ENCODE measurements at regions not wholly inside any gene's neighbourhood (a gene's known extent, or its start where the extent isn't known, plus 50 kb on each side); places are given as distances from the start of the nearest gene placed in this dataset.
"Not testable (repeated sequence)": the region's sequence is repeated elsewhere in the genome, so short reads cannot be mapped to it uniquely, and the experiment has no call there.

DNA sequence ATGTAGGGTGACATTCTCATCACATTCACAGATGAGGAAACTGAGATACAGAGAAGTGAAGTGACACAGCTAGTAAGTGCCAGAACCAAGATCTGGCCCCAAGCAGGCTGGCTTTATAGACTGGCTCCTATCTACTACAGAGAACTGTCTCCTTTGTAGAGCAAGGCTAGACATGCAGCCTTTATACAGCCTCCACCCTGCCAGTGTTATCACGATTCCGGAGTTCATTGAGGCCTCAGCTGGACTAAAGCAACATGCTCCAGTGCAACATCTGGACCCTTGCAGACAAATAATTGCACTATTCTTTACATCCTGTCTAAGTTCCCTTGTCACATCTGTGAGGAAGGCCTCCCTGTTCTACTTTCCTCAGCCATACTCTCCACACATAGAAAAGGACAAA is 58.0 kb upstream of the XIAP start:
- Histone ChIP-seq H2BK120ac (ENCODE audit: low read depth, low read length) (no peak overlapping the region), H3K4me2 (ENCODE audit: insufficient read depth, low read length, poor library complexity, severe bottlenecking) (no peak overlapping the region), H3K18ac (ENCODE audit: low read length) (no peak overlapping the region), H2AFZ (ENCODE audit: low read length) (no peak overlapping the region), H3K4ac (ENCODE audit: low read length) (no peak overlapping the region), H3K36me3 (replicated peaks in 1 of 2; ENCODE audit: control insufficient read depth in 2 of 2, insufficient read depth in 2 of 2, low read length in 2 of 2) (no peaks in the 10 kb centered on the region), H3K4me3 (ENCODE audit: low read length in 2 of 2) (no peak overlapping the region), H4K8ac (ENCODE audit: low read depth, low read length) (no peak overlapping the region), H4K91ac (ENCODE audit: low read depth, low read length, poor library complexity) (no peak overlapping the region), H3K14ac (ENCODE audit: low read length) (no peak overlapping the region), H2BK12ac (ENCODE audit: low read length) (no peak overlapping the region), H3K27ac (replicated peaks; ENCODE audit: low read length) (no peak overlapping the region), H3K23ac (ENCODE audit: low read depth, low read length, poor library complexity) (no peak overlapping the region), H3K79me1 (ENCODE audit: low read depth, low read length) (no peaks in the 10 kb centered on the region), H3K27me3 (ENCODE audit: control insufficient read depth in 3 of 3, insufficient read depth in 3 of 3, low read depth in 1 of 3, low read length in 3 of 3) (no peaks in the 10 kb centered on the region), H2BK15ac (ENCODE audit: low read length) (no peak overlapping the region), H3K9ac (ENCODE audit: low read depth, low read length, poor library complexity) (no peak overlapping the region), H2AK5ac (ENCODE audit: low read depth, low read length) (no peak overlapping the region), H2BK5ac (ENCODE audit: low read length) (no peak overlapping the region), H3K4me1 (ENCODE audit: control insufficient read depth in 2 of 2, insufficient read depth in 1 of 2, low read depth in 1 of 2, low read length in 2 of 2) (peaks cover 0 to 3% of the 10 kb centered on the region in 2 donors), H3K9me3 (replicated peaks in 1 of 2; ENCODE audit: control insufficient read depth in 2 of 2, insufficient read depth in 1 of 2, low read depth in 1 of 2, low read length in 2 of 2) (no peaks in the 10 kb centered on the region)
- DNase-seq (ENCODE audit: low spot score): no peak
- no CpG with 5 or more reads among the region's 2 CpGs for WGBS, 2 donors (ENCODE audit: extremely low coverage in 2 of 2, insufficient read length in 2 of 2, insufficient replicate concordance in 1 of 2)

GRCh38 chrX:123803331-123803983 is 56.4 kb upstream of the XIAP start:
- Histone ChIP-seq H3K36me3 (replicated peaks in 1 of 2; ENCODE audit: control insufficient read depth in 2 of 2, insufficient read depth in 2 of 2, low read length in 2 of 2) (no peaks in the 10 kb centered on the region), H2BK12ac (ENCODE audit: low read length) (no peak overlapping the region), H2BK15ac (ENCODE audit: low read length) (no peak overlapping the region), H2BK5ac (ENCODE audit: low read length) (no peak overlapping the region), H3K14ac (ENCODE audit: low read length) (no peak overlapping the region), H3K23ac (ENCODE audit: low read depth, low read length, poor library complexity) (no peak overlapping the region), H3K9ac (ENCODE audit: low read depth, low read length, poor library complexity) (no peak overlapping the region), H3K27me3 (ENCODE audit: control insufficient read depth in 3 of 3, insufficient read depth in 3 of 3, low read depth in 1 of 3, low read length in 3 of 3) (no peaks in the 10 kb centered on the region), H4K91ac (ENCODE audit: low read depth, low read length, poor library complexity) (no peak overlapping the region), H2AFZ (ENCODE audit: low read length) (no peak overlapping the region), H2BK120ac (ENCODE audit: low read depth, low read length) (no peak overlapping the region), H3K4me2 (ENCODE audit: insufficient read depth, low read length, poor library complexity, severe bottlenecking) (no peak overlapping the region), H3K27ac (replicated peaks; ENCODE audit: low read length) (no peak overlapping the region), H3K79me1 (ENCODE audit: low read depth, low read length) (no peaks in the 10 kb centered on the region), H3K9me3 (replicated peaks in 1 of 2; ENCODE audit: control insufficient read depth in 2 of 2, insufficient read depth in 1 of 2, low read depth in 1 of 2, low read length in 2 of 2) (no peaks in the 10 kb centered on the region), H3K4me3 (ENCODE audit: low read length in 2 of 2) (no peak overlapping the region), H3K4me1 (ENCODE audit: control insufficient read depth in 2 of 2, insufficient read depth in 1 of 2, low read depth in 1 of 2, low read length in 2 of 2) (peaks cover 0 to 3% of the 10 kb centered on the region in 2 donors), H3K4ac (ENCODE audit: low read length) (no peak overlapping the region), H2AK5ac (ENCODE audit: low read depth, low read length) (no peak overlapping the region), H3K18ac (ENCODE audit: low read length) (no peak overlapping the region), H4K8ac (ENCODE audit: low read depth, low read length) (no peak overlapping the region)
- peak; percentile 0 for DNase-seq (ENCODE audit: low spot score)
- WGBS, 2 donors (ENCODE audit: extremely low coverage in 2 of 2, insufficient read length in 2 of 2, insufficient replicate concordance in 1 of 2): no CpG with 5 or more reads among the region's 4 CpGs

GRCh38 chrX:123803984-123804365 is 55.9 kb upstream of the XIAP start:
- not testable (repeated sequence) for H3K4me2 ChIP-seq (ENCODE audit: insufficient read depth, low read length, poor library complexity, severe bottlenecking); H3K4me3 ChIP-seq (ENCODE audit: low read length in 2 of 2); H2AFZ ChIP-seq (ENCODE audit: low read length); H2BK5ac ChIP-seq (ENCODE audit: low read length); H3K27me3 ChIP-seq (ENCODE audit: control insufficient read depth in 3 of 3, insufficient read depth in 3 of 3, low read depth in 1 of 3, low read length in 3 of 3); H4K91ac ChIP-seq (ENCODE audit: low read depth, low read length, poor library complexity); H3K23ac ChIP-seq (ENCODE audit: low read depth, low read length, poor library complexity); H3K18ac ChIP-seq (ENCODE audit: low read length); H3K79me1 ChIP-seq (ENCODE audit: low read depth, low read length); H2BK12ac ChIP-seq (ENCODE audit: low read length); H4K8ac ChIP-seq (ENCODE audit: low read depth, low read length); H3K9me3 ChIP-seq (replicated peaks in 1 of 2; ENCODE audit: control insufficient read depth in 2 of 2, insufficient read depth in 1 of 2, low read depth in 1 of 2, low read length in 2 of 2); H3K27ac ChIP-seq (replicated peaks; ENCODE audit: low read length); H2AK5ac ChIP-seq (ENCODE audit: low read depth, low read length); H2BK15ac ChIP-seq (ENCODE audit: low read length); H3K36me3 ChIP-seq (replicated peaks in 1 of 2; ENCODE audit: control insufficient read depth in 2 of 2, insufficient read depth in 2 of 2, low read length in 2 of 2); DNase-seq (ENCODE audit: low spot score); H3K9ac ChIP-seq (ENCODE audit: low read depth, low read length, poor library complexity); H2BK120ac ChIP-seq (ENCODE audit: low read depth, low read length); H3K4me1 ChIP-seq (ENCODE audit: control insufficient read depth in 2 of 2, insufficient read depth in 1 of 2, low read depth in 1 of 2, low read length in 2 of 2); H3K4ac ChIP-seq (ENCODE audit: low read length); H3K14ac ChIP-seq (ENCODE audit: low read length)
- no CpG with 5 or more reads among the region's 4 CpGs for WGBS, 2 donors (ENCODE audit: extremely low coverage in 2 of 2, insufficient read length in 2 of 2, insufficient replicate concordance in 1 of 2)

DNA sequence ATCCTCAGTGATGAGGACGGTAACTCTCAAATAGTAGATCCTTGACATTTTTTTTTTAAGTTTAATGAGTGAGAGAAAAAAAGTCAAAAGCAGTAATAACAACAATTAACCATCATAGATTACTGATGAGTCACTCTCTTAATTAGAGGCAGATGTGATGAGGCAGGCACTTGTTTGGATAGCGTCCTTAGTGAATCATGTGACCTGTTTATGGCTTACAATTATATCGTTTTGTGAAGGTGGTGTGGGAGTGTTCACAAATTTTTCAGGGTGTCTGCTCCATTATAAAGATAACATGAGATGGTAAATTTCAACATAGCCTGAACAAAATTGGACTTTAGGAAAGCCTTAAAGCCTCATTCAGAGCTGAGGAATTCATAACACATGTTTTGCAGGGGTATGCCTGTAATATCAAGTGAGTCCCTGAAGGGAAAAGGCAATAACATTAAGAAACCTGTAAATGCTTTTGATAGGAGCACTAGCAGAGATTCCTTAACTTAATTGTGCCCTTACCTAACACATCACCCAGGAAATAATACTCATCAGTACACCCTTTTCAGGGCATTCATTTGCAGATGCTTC is 51.9 kb upstream of the XIAP start:
- DNase-seq (ENCODE audit: low spot score): no peak
- WGBS, 2 donors (ENCODE audit: extremely low coverage in 2 of 2, insufficient read length in 2 of 2, insufficient replicate concordance in 1 of 2): no CpG with 5 or more reads among the region's 3 CpGs

More for the DNA sequence above, 51.9 kb upstream of the XIAP start:
- no peak overlapping the region for H3K18ac ChIP-seq (ENCODE audit: low read length)
- H3K9ac ChIP-seq (ENCODE audit: low read depth, low read length, poor library complexity): no peak overlapping the region
- no peak overlapping the region for H2BK5ac ChIP-seq (ENCODE audit: low read length)
- H3K27me3 ChIP-seq (ENCODE audit: control insufficient read depth in 3 of 3, insufficient read depth in 3 of 3, low read depth in 1 of 3, low read length in 3 of 3): no peaks in the 10 kb centered on the region
- H2BK12ac ChIP-seq (ENCODE audit: low read length): no peak overlapping the region
- no peaks in the 10 kb centered on the region for H3K9me3 ChIP-seq (replicated peaks in 1 of 2; ENCODE audit: control insufficient read depth in 2 of 2, insufficient read depth in 1 of 2, low read depth in 1 of 2, low read length in 2 of 2)
- H3K79me1 ChIP-seq (ENCODE audit: low read depth, low read length): no peaks in the 10 kb centered on the region
- H2AK5ac ChIP-seq (ENCODE audit: low read depth, low read length): no peak overlapping the region
- no peak overlapping the region for H3K4ac ChIP-seq (ENCODE audit: low read length)
- no peak overlapping the region for H3K14ac ChIP-seq (ENCODE audit: low read length)
- no peak overlapping the region for H2AFZ ChIP-seq (ENCODE audit: low read length)
- H3K4me1 ChIP-seq (ENCODE audit: control insufficient read depth in 2 of 2, insufficient read depth in 1 of 2, low read depth in 1 of 2, low read length in 2 of 2): peaks cover 0 to 3% of the 10 kb centered on the region in 2 donors
- H3K4me2 ChIP-seq (ENCODE audit: insufficient read depth, low read length, poor library complexity, severe bottlenecking): no peak overlapping the region
- H4K8ac ChIP-seq (ENCODE audit: low read depth, low read length): no peak overlapping the region
- H3K23ac ChIP-seq (ENCODE audit: low read depth, low read length, poor library complexity): no peak overlapping the region
- H4K91ac ChIP-seq (ENCODE audit: low read depth, low read length, poor library complexity): no peak overlapping the region
- no peak overlapping the region for H3K4me3 ChIP-seq (ENCODE audit: low read length in 2 of 2)
- H3K36me3 ChIP-seq (replicated peaks in 1 of 2; ENCODE audit: control insufficient read depth in 2 of 2, insufficient read depth in 2 of 2, low read length in 2 of 2): no peaks in the 10 kb centered on the region
- no peak overlapping the region for H3K27ac ChIP-seq (replicated peaks; ENCODE audit: low read length)
- H2BK120ac ChIP-seq (ENCODE audit: low read depth, low read length): no peak overlapping the region
- H2BK15ac ChIP-seq (ENCODE audit: low read length): no peak overlapping the region

All from neuronal stem cell (in vitro differentiated cells).